Trophoblast cell (in vitro differentiated cells and primary cell): ENCODE measurements at regions not wholly inside any gene's neighbourhood (a gene's known extent, or its start where the extent isn't known, plus 50 kb on each side); places are given as distances from the start of the nearest gene placed in this dataset.

Experiments
- DNase-seq, 2 donors: peaks; one replicate each; pipeline ENCODE4 v3.0.0-alpha.2; 2016
- H2AFZ ChIP-seq: 2 replicates; pipeline ENCODE4 v1.6.1; 2013; ENCODE audit warnings: low read length, moderate library complexity, mild to moderate bottlenecking; ENCODE audit not compliant: insufficient read depth, poor library complexity
- H2AK5ac ChIP-seq: 2 replicates; pipeline ENCODE4 v1.6.1; 2013; ENCODE audit warnings: mild to moderate bottlenecking, low read length
- H2BK120ac ChIP-seq: 2 replicates; pipeline ENCODE4 v1.6.1; 2013; ENCODE audit warnings: low read length, mild to moderate bottlenecking, moderate library complexity; ENCODE audit not compliant: insufficient read depth, poor library complexity
- H2BK12ac ChIP-seq: 2 replicates; pipeline ENCODE4 v1.6.1; 2013; ENCODE audit warnings: mild to moderate bottlenecking, low read length, moderate library complexity
- H2BK5ac ChIP-seq: 2 replicates; pipeline ENCODE4 v1.6.1; 2013; ENCODE audit warnings: low read length, low read depth, moderate library complexity, mild to moderate bottlenecking; ENCODE audit not compliant: poor library complexity
- H3K14ac ChIP-seq: 2 replicates; pipeline ENCODE4 v1.6.1; 2013; ENCODE audit warnings: mild to moderate bottlenecking, low read length
- H3K18ac ChIP-seq: 2 replicates; pipeline ENCODE4 v1.6.1; 2013; ENCODE audit warnings: mild to moderate bottlenecking, low read length
- H3K23ac ChIP-seq: 2 replicates; pipeline ENCODE4 v1.6.1; 2013; ENCODE audit warnings: low read length
- H3K27ac ChIP-seq: 2 replicates; pipeline ENCODE4 v1.5.1; 2013; ENCODE audit warnings: low read depth, mild to moderate bottlenecking, inconsistent platforms, low read length, moderate library complexity
- H3K27me3 ChIP-seq: 2 replicates; pipeline ENCODE4 v1.6.1; 2013; ENCODE audit warnings: inconsistent platforms, mild to moderate bottlenecking, low read length, moderate library complexity; ENCODE audit not compliant: insufficient read depth
- H3K36me3 ChIP-seq, 2 experiments: 1 replicate in 1 of 2; 2 replicates in 1 of 2; pipeline ENCODE4 v1.6.1; 2013; ENCODE audit warnings: low read length in 2 of 2, mild to moderate bottlenecking in 2 of 2, moderate library complexity in 1 of 2; ENCODE audit not compliant: insufficient read depth in 2 of 2, control insufficient read depth in 1 of 2
- H3K4ac ChIP-seq: 2 replicates; pipeline ENCODE4 v1.6.1; 2013; ENCODE audit warnings: low read depth, mild to moderate bottlenecking, low read length, moderate library complexity
- H3K4me1 ChIP-seq, 2 experiments: 1 replicate in 1 of 2; 2 replicates in 1 of 2; pipeline ENCODE4 v1.6.1; 2013; ENCODE audit warnings: low read length in 2 of 2, mild to moderate bottlenecking in 2 of 2, moderate library complexity in 1 of 2; ENCODE audit not compliant: insufficient read depth in 2 of 2, control insufficient read depth in 1 of 2
- H3K4me2 ChIP-seq: 2 replicates; pipeline ENCODE4 v1.6.1; 2013; ENCODE audit warnings: inconsistent platforms, mild to moderate bottlenecking, low read length, moderate library complexity
- H3K4me3 ChIP-seq: 2 replicates; pipeline ENCODE4 v1.5.1; 2013; ENCODE audit warnings: mild to moderate bottlenecking, low read depth, low read length, inconsistent platforms
- H3K79me1 ChIP-seq: one replicate; pipeline ENCODE4 v1.6.1; 2013; ENCODE audit warnings: low read length
- H3K79me2 ChIP-seq: 2 replicates; pipeline ENCODE4 v1.6.1; 2013; ENCODE audit warnings: low read length, mild to moderate bottlenecking; ENCODE audit not compliant: control insufficient read depth, insufficient read depth, poor library complexity
- H3K9ac ChIP-seq: 2 replicates; pipeline ENCODE4 v1.6.1; 2013; ENCODE audit warnings: mild to moderate bottlenecking, low read length
- H3K9me3 ChIP-seq: 2 replicates; pipeline ENCODE4 v1.6.1; 2013; ENCODE audit warnings: low read depth, mild to moderate bottlenecking, control low read depth, inconsistent platforms, low read length; ENCODE audit not compliant: insufficient read depth
- H4K12ac ChIP-seq: 2 replicates; pipeline ENCODE4 v1.6.1; 2013; ENCODE audit warnings: low read depth, mild to moderate bottlenecking, low read length, moderate library complexity
- H4K8ac ChIP-seq: 2 replicates; pipeline ENCODE4 v1.6.1; 2013; ENCODE audit warnings: low read depth, mild to moderate bottlenecking, low read length, moderate library complexity
- H4K91ac ChIP-seq: one replicate; pipeline ENCODE4 v1.6.1; 2013; ENCODE audit warnings: low read depth, mild to moderate bottlenecking, low read length, moderate library complexity
- WGBS: extraction: QIAGEN DNeasy Blood & Tissue Kit; methylation state at CpG from one replicate; pipeline ENCODE4 v1.1.7; 2013; ENCODE audit warnings: missing lambda C conversion rate; ENCODE audit not compliant: insufficient read length, insufficient coverage; ENCODE audit errors: extremely low coverage; 5-methylcytosine and 5-hydroxymethylcytosine counted together

DNA sequence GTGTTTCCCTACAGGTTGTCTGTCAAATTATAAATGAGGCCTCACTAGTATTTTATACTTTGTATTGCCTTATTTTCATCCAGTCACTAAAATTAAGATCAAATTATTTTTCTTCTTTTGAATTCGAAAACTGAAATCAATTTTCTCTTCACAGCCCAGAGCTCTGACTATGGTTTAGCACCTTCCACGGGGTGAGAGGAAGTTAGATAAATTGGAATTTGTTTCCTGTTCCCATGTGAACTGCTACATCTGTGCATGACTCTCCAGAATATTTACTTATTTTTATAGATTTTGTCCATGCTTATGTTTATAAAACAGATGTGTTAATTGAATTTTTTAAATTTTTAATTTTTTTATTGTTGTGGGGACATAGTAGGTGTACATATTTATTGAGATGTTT lies 656.5 kb downstream of the IRS1 start:
- no CpG with 5 or more reads among the region's 2 CpGs for WGBS

GRCh38 chr2:226142463-226142862 lies 657.2 kb downstream of the IRS1 start:
- Histone ChIP-seq H2AFZ (no peak overlapping the region), H2AK5ac (no peak overlapping the region), H4K12ac (no peak overlapping the region), H4K8ac (no peak overlapping the region), H3K36me3 (no peaks in the 10 kb centered on the region), H3K23ac (no peak overlapping the region), H3K4me1 (no peaks in the 10 kb centered on the region), H3K27ac (no peak overlapping the region), H3K79me2 (no peaks in the 10 kb centered on the region), H3K27me3 (no peaks in the 10 kb centered on the region), H2BK120ac (no peak overlapping the region), H2BK12ac (no peak overlapping the region), H3K4me2 (no peak overlapping the region), H3K4ac (no peak overlapping the region), H4K91ac (no peak overlapping the region), H3K14ac (no peak overlapping the region), H3K79me1 (no peaks in the 10 kb centered on the region), H2BK5ac (no peak overlapping the region), H3K9ac (no peak overlapping the region), H3K9me3 (no peaks in the 10 kb centered on the region), H3K18ac (no peak overlapping the region), H3K4me3 (no peak overlapping the region)
- no peak for DNase-seq
- no CpG with 5 or more reads among the region's 1 CpG for WGBS

More for the DNA sequence above, 656.5 kb downstream of the IRS1 start:
- no peaks in the 10 kb centered on the region for H3K27me3 ChIP-seq
- no peak overlapping the region for H3K18ac ChIP-seq
- H3K9ac ChIP-seq = no peak overlapping the region
- no peak overlapping the region for H4K12ac ChIP-seq
- H4K91ac ChIP-seq = no peak overlapping the region
- no peak overlapping the region for H2BK12ac ChIP-seq
- no peaks in the 10 kb centered on the region for H3K36me3 ChIP-seq
- H2AFZ ChIP-seq = no peak overlapping the region
- no peaks in the 10 kb centered on the region for H3K79me1 ChIP-seq
- H3K4me1 ChIP-seq = no peaks in the 10 kb centered on the region
- no peak overlapping the region for H3K4me3 ChIP-seq
- H3K9me3 ChIP-seq = no peaks in the 10 kb centered on the region
- H3K4ac ChIP-seq = no peak overlapping the region
- H3K14ac ChIP-seq = no peak overlapping the region
- H3K23ac ChIP-seq = no peak overlapping the region
- no peak for DNase-seq
- no peak overlapping the region for H3K4me2 ChIP-seq
- H2BK5ac ChIP-seq = no peak overlapping the region
- H3K27ac ChIP-seq = no peak overlapping the region
- H3K79me2 ChIP-seq = no peaks in the 10 kb centered on the region
- H4K8ac ChIP-seq = no peak overlapping the region
- H2BK120ac ChIP-seq = no peak overlapping the region
- H2AK5ac ChIP-seq = no peak overlapping the region

- no peaks in the 10 kb centered on the region for H3K27me3 ChIP-seq
- H2AK5ac ChIP-seq = no peak overlapping the region
- no peaks in the 10 kb centered on the region for H3K79me1 ChIP-seq
- no peak overlapping the region for H2BK120ac ChIP-seq
- H3K14ac ChIP-seq = no peak overlapping the region
- H3K4ac ChIP-seq = no peak overlapping the region
- H3K9me3 ChIP-seq = no peaks in the 10 kb centered on the region
- no peak overlapping the region for H2BK12ac ChIP-seq
- WGBS = no CpG with 5 or more reads among the region's 2 CpGs
- no peak overlapping the region for H3K4me2 ChIP-seq
- no peak overlapping the region for H4K91ac ChIP-seq
- no peaks in the 10 kb centered on the region for H3K79me2 ChIP-seq
- no peak for DNase-seq
- H2BK5ac ChIP-seq = no peak overlapping the region
- H3K18ac ChIP-seq = no peak overlapping the region
- no peak overlapping the region for H4K12ac ChIP-seq
- no peak overlapping the region for H3K23ac ChIP-seq
- H3K4me3 ChIP-seq = no peak overlapping the region
- H2AFZ ChIP-seq = no peak overlapping the region
- H3K36me3 ChIP-seq = no peaks in the 10 kb centered on the region
- H3K9ac ChIP-seq = no peak overlapping the region
- no peak overlapping the region for H3K27ac ChIP-seq
- no peak overlapping the region for H4K8ac ChIP-seq
- no peaks in the 10 kb centered on the region for H3K4me1 ChIP-seq
Measured at GRCh38 chr2:226140594-226140993, 659.0 kb downstream of the IRS1 start.

- Histone ChIP-seq H3K9me3 (no peaks in the 10 kb centered on the region), H3K4me1 (no peaks in the 10 kb centered on the region)
Measured at GRCh38 chr2:226139759-226140158, 659.9 kb downstream of the IRS1 start.

More at GRCh38 chr2:226139759-226140158, 659.9 kb downstream of the IRS1 start:
- Histone ChIP-seq H3K79me2 (no peaks in the 10 kb centered on the region), H3K4ac (no peak overlapping the region), H4K91ac (no peak overlapping the region), H2BK5ac (no peak overlapping the region), H3K27me3 (no peaks in the 10 kb centered on the region), H2AK5ac (no peak overlapping the region), H3K4me2 (no peak overlapping the region), H3K9ac (no peak overlapping the region), H3K79me1 (no peaks in the 10 kb centered on the region), H3K18ac (no peak overlapping the region), H3K4me3 (no peak overlapping the region), H2BK120ac (no peak overlapping the region), H3K14ac (no peak overlapping the region), H3K36me3 (no peaks in the 10 kb centered on the region), H2AFZ (no peak overlapping the region), H4K12ac (no peak overlapping the region), H4K8ac (no peak overlapping the region), H3K27ac (no peak overlapping the region), H3K23ac (no peak overlapping the region), H2BK12ac (no peak overlapping the region)
- DNase-seq = no peak
